Fibroblast of pulmonary artery (primary cell): ENCODE measurements at regions not wholly inside any gene's neighbourhood (a gene's known extent, or its start where the extent isn't known, plus 50 kb on each side); places are given as distances from the start of the nearest gene placed in this dataset.
"Not testable (repeated sequence)": the region's sequence is repeated elsewhere in the genome, so short reads cannot be mapped to it uniquely, and the experiment has no call there.

Source experiments
- DNase-seq: peaks from one replicate; pipeline ENCODE4 v3.0.0-alpha.2; 2010; ENCODE audit warnings: low read depth
- H3K4me3 ChIP-seq: replicated peaks from 2 replicates; pipeline ENCODE4 v1.5.1; 2011; ENCODE audit warnings: low read depth, mild to moderate bottlenecking, control low read depth, low read length, moderate library complexity
- TF ChIP-seq, protein P1 (sequence below): IDR thresholded peaks from 2 replicates; pipeline ENCODE4 v1.5.1; 2011; ENCODE audit warnings: mild to moderate bottlenecking, control low read depth, low read length, inconsistent platforms; ENCODE audit errors: missing control alignments

DNA sequence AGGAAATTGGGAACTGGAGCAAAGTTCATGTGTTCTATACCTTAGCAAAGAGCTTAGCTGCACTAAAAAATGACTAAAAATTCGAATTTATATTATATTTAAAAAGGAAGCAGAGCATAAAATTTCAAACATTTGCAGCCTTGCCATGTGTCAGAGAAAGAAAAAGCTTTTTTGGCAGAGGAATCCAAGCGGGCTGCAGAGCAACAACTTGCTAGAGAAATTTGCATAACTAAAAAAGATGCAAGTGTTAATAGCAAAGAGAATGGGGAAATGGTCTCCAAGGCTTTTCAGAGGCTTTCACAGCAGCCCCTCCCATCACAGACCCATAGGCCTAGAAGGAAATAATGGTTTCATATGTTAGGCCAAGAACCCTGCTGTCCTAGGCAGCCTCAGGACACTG, 1315.9 kb downstream of the DSC3 start:
- DNase-seq: no peak
- no peak overlapping the region for H3K4me3 ChIP-seq

DNA sequence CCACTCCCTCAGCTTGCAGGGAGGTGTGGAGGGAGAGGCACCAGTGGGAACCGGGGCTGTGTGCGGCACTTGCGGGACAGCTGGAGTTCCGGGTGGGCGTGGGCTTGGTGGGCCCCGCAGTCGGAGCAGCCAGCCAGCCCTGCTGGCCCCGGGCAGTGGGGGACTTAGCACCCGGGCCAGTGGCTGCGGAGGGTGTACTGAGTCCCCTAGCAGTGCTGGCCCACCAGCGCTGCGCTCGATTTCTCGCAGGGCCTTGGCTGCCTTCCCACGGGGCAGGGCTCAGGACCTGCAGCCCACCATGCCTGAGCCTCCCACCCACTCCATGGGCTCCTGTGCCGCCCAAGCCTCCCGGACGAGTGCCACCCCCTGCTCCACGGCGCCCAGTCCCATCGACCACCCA, 1319.1 kb downstream of the DSC3 start:
- not testable (repeated sequence) for H3K4me3 ChIP-seq, DNase-seq

More for the DNA sequence above, 1315.9 kb downstream of the DSC3 start:
- TF ChIP-seq, protein P1, sequence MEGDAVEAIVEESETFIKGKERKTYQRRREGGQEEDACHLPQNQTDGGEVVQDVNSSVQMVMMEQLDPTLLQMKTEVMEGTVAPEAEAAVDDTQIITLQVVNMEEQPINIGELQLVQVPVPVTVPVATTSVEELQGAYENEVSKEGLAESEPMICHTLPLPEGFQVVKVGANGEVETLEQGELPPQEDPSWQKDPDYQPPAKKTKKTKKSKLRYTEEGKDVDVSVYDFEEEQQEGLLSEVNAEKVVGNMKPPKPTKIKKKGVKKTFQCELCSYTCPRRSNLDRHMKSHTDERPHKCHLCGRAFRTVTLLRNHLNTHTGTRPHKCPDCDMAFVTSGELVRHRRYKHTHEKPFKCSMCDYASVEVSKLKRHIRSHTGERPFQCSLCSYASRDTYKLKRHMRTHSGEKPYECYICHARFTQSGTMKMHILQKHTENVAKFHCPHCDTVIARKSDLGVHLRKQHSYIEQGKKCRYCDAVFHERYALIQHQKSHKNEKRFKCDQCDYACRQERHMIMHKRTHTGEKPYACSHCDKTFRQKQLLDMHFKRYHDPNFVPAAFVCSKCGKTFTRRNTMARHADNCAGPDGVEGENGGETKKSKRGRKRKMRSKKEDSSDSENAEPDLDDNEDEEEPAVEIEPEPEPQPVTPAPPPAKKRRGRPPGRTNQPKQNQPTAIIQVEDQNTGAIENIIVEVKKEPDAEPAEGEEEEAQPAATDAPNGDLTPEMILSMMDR: no peak

GRCh38 chr18:29715960-29716359, 1326.6 kb downstream of the DSC3 start:
- peak; percentile 2 for DNase-seq
- not testable (repeated sequence) for H3K4me3 ChIP-seq

DNA sequence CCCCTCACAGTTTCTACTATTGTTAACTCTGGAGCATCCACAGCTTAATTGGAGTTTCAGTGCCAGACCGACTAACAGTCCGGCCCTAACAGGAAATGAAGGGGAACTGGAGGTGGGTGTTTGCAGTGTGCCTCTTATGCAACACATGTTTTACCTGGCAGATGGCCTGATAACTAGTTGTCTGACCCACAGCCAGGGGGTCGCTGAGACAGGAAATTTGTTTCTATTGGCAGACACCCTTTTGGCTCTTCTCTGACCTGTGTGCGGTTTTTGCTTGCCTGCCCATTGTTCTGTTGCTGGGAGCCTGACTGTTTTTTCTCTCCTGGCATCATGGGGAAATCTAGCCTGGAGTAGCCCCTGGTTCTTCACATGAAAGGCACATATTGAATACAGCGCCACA, 1329.8 kb downstream of the DSC3 start:
- no peak for DNase-seq
- no peak overlapping the region for H3K4me3 ChIP-seq
- TF ChIP-seq, protein P1: no peak

DNA sequence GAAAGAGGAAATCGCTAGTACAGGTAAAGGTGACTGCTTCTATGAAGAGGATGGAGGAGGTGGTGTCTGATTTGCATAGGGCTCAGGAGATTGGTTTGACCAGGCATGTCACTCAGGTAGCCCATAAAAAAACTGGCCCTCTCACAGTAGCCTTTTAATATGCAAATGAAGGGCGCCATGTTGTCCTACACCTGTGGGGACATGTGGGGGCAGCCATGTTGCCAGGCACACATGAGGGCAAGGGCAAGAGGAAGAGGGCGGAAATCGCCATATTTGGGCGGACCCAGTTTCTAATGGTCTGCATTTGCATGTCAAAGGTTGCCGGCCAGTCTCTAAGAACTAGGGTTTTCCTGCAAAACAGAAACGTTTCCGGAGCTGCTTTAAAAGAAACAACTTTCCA, 1330.6 kb downstream of the DSC3 start:
- TF ChIP-seq, protein P1: no peak
- no peak overlapping the region for H3K4me3 ChIP-seq
- no peak for DNase-seq

DNA sequence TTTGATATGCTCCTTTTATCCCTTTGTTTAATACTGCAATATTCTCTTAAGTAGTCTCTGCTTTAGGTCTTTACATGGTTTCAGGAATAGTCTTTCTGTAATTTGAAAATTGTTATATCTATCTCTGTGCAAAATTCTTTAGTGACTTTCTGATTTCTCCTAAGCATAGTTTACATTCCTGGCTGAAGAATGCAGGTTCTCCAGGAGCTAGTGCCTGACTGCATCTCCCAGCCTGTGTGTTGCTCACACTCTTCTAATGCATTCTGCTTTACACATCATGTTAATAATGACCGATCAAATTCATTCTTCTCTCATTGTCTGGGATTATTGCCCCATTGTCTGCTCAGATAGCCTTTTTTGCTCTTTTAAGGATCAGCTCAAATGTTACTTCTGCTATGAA, 1349.2 kb downstream of the DSC3 start:
- TF ChIP-seq, protein P1: no peak

DNA sequence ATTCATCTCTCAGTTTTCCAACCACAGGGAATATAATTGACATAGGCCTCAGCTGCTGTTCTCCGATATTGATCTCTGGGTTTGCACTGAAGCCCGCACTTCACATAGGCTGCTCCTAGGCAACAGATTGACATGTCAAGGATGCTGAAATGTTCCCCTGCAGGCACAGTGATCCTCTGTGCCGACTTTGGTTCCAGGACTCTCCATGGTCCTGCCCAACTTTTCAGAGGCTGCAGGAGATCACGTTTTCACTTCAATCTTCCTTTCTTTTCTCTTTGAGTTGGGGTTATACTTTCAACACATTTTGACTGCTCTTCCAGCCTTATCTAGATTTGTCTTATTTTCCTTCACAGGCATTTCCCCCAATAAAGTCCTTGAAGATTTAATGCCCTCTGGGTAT, 1361.0 kb downstream of the DSC3 start:
- TF ChIP-seq, protein P1: no peak
- DNase-seq: no peak
- no peak overlapping the region for H3K4me3 ChIP-seq

More for the DNA sequence above, 1349.2 kb downstream of the DSC3 start:
- no peak overlapping the region for H3K4me3 ChIP-seq
- no peak for DNase-seq

DNA sequence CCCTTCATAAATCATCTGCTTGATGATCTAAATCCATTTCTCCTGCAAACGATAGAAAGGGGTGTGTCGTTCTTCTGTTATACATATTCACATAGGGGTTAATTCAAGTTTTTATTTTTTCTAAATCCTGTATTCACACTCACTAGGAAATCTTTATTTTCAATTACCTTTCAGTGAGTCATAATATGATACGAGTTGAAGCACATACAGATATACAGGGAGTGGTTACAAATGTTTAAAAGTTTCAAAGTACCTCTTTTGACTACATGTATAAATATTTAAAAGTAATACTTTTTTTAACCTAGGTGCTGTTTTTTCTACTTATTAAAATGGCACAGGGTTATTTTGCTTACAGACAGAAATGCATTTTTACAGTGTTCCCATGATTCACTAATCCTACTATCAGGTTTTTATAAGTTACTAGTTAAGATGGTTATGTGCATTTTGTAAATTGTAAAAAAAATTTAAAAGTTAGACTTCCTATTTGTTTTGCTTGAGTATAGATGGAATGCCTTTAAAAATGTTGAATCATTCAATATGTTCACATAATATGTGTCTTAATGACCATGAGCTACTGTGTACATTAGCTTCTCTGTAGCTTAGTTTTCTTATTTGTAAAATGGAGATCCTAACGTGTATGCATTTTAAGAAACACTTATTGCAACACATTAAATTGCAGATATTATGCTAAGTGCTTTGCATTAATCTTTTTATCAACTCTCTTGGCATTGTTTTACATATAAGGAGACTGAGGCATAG, 1378.1 kb downstream of the DSC3 start:
- no peak for DNase-seq
- TF ChIP-seq, protein P1: no peak
- no peak overlapping the region for H3K4me3 ChIP-seq
